GM10266 (cell line): ENCODE measurements at regions not wholly inside any gene's neighbourhood (a gene's known extent, or its start where the extent isn't known, plus 50 kb on each side); places are given as distances from the start of the nearest gene placed in this dataset.

Experiments used
- DNase-seq: peaks from one replicate; pipeline ENCODE4 v3.0.0; 2012; ENCODE audit errors: extremely low spot score
- TF ChIP-seq, protein P1 (sequence below): IDR thresholded peaks from 2 replicates; pipeline ENCODE4 v1.5.1; 2012; ENCODE audit warnings: mild to moderate bottlenecking, low read depth; ENCODE audit not compliant: control insufficient read depth, insufficient read depth; ENCODE audit errors: missing control alignments

DNA sequence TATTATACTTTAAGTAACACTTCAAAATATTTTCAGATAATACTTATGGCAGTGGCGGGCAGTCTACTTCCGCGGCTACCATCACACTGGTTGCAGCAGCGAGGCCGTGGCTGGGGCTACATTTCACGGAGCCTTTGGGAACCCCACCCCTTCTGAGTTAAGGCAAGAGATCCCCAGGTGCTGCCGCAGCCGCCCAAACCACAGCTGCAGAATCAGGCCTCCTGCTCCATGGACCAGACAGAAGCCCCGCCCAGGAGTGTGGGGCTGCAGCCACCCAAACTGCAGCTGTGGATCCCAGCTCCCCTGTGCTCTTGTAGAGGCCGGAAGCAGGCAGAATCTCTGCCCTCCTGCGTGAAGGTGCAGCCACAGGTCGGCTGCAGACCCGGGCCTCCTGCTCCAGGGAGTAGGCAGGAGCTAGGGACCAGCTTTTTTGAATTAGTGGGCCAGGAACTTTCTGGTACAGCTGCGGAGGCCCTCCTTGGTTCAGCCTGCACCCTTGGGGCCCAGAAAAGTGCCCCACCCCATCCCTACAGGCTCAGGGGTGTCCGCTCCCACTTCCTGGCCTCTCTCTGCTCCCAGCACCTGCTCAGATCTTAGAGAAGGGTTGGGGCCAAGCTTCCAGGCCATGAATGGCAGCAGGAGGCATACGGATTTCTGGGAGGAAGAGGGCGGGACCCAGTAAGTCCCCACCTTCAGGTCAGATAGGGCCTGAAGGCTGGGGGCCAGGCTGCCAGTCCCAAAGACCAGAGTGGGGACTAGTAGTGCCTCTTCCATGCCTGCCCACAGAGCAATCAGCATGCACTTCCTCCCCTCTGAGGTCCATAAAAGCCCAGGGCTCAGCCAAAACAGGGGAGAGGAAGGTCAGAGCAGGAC, 1188.8 kb upstream of the CADM2 start:
- TF ChIP-seq, protein P1, sequence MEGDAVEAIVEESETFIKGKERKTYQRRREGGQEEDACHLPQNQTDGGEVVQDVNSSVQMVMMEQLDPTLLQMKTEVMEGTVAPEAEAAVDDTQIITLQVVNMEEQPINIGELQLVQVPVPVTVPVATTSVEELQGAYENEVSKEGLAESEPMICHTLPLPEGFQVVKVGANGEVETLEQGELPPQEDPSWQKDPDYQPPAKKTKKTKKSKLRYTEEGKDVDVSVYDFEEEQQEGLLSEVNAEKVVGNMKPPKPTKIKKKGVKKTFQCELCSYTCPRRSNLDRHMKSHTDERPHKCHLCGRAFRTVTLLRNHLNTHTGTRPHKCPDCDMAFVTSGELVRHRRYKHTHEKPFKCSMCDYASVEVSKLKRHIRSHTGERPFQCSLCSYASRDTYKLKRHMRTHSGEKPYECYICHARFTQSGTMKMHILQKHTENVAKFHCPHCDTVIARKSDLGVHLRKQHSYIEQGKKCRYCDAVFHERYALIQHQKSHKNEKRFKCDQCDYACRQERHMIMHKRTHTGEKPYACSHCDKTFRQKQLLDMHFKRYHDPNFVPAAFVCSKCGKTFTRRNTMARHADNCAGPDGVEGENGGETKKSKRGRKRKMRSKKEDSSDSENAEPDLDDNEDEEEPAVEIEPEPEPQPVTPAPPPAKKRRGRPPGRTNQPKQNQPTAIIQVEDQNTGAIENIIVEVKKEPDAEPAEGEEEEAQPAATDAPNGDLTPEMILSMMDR, result no peak
- DNase-seq, result no peak

DNA sequence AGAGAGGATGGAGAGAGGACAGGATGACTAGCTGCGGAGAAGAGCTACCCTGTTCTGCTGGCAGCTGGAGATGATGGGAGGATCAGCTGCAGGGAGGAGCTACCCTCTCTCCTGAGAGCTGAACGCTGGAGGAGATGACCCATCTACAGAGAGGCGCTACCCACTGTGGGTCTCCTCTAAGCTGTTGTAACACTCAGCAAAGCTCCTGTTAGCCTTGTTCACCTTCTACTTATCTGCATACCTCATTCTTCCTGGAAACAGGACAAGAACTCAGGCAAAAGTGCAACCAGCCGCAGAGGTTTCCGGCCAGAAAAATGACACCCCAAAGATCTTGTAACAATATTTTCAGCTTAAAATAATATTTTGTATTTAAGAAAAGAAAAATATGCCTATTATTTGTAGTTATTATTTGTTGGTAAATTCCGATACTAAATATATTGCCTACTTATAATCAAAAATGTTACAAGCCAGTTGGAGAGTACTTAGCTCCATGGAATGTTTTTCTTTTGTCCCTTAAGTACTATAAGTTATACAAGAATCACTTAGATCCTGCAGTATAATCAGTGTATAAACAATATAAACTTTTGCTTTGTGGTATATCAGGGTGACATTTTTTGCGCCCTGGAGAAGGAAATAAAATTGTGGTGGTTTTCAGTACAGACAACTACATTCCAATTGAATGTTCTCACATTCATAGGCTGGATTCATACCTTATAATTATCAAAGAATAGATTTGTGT, 1188.0 kb upstream of the CADM2 start:
- TF ChIP-seq, protein P1, result no peak

DNA sequence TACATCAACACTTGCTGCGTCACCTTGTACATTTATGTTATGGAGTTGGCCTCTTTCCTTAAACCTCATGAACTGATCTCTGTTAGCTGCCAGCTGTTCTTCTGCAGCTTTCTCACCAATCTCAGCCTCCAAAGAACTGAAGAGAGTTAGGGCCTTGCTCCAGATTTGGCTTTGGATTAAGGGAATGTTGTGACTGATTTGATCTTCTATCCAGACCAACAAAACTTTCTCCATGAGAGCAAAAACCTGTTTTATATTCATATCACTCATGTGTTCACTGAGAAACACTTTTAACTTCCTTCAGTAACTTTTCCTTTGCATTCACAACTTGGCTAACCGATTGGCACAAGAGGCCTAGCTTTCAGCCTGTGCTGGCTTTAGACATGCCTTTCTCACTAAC, 1156.0 kb upstream of the CADM2 start:
- TF ChIP-seq, protein P1, result no peak
- DNase-seq, result no peak

More for the DNA sequence above, 1188.0 kb upstream of the CADM2 start:
- DNase-seq, result no peak

DNA sequence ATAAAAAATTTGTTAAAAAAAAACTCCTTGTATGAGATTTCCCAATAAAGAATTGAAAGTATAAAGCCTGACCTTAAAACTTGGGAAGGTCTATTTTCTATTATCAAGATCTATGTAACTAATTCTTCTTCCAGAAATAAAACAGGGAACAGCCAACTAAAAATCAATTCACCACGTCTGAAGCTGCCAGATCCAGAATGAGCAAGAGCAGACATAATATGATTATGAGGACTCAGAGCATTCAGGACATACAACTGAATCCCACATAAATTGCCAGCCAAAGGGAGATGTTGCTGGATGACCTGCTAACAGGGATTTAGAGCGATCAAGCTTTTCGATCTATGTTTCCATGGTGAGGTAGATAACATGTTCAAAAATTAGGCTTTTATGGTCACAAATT, 1151.3 kb upstream of the CADM2 start:
- DNase-seq, result no peak
- TF ChIP-seq, protein P1, result no peak

DNA sequence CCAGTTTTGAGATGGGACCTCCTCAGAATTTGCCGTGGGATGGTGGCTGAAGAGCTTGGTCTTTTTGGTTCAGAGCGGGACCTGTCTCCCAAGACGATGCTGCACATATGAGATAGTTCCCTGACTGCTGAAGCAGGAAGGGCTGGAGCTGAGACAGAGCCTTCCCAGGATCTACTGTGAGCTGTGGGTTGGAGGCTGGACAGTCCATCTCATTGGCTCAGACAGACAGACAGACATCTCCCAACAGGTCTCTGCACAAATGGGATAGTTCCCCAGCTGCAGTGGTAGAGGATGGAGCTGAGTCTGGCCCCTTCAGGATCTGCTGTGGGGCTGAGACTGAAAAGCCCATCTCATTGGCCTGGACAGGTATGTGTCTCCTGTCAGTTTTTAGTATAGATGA, 1145.6 kb upstream of the CADM2 start:
- DNase-seq, result no peak
- TF ChIP-seq, protein P1, result no peak

DNA sequence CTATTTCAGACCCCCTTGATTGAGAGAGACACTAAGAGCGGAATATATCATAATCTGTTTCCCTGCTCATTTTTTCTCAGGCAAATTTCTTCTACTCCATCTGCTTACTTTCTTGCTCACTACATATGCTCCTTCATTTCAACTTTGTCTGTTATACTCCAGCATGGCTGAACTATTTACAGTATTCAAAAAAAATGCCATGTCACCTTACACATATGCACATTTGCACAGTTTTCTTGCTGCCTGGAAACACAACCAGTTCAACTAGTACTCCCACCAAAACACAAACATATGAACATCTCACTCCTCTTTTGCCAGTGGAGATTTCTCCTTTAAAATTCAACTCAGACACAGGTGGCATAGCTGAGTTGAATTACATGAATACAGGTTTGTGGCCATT, 1142.1 kb upstream of the CADM2 start:
- no peak for DNase-seq
- TF ChIP-seq, protein P1, result no peak

DNA sequence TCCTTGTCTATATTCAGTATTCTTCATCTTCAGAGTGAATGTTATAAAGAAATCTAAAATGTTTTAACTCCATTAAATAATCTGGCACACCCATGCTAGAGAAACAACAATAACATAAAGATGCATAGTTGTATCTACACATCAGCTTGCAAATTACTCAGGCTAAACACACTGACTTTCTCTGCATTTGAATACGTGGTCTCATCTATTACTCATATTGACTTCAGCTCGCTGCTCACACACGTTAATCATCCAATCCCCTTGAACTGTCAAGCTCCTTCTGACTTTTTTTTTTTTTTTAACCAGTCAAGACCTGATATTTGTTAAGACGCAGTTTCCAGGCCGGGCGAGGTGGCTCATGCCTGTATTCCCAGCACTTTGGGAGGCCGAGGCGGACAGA, 1137.3 kb upstream of the CADM2 start:
- TF ChIP-seq, protein P1, result no peak
- DNase-seq, result no peak
